ENCODE measurements at regions not wholly inside any gene's neighbourhood (a gene's known extent, or its start where the extent isn't known, plus 50 kb on each side); places are given as distances from the start of the nearest gene placed in this dataset.
"Not testable (repeated sequence)": the region's sequence is repeated elsewhere in the genome, so short reads cannot be mapped to it uniquely, and the experiment has no call there.

DNA sequence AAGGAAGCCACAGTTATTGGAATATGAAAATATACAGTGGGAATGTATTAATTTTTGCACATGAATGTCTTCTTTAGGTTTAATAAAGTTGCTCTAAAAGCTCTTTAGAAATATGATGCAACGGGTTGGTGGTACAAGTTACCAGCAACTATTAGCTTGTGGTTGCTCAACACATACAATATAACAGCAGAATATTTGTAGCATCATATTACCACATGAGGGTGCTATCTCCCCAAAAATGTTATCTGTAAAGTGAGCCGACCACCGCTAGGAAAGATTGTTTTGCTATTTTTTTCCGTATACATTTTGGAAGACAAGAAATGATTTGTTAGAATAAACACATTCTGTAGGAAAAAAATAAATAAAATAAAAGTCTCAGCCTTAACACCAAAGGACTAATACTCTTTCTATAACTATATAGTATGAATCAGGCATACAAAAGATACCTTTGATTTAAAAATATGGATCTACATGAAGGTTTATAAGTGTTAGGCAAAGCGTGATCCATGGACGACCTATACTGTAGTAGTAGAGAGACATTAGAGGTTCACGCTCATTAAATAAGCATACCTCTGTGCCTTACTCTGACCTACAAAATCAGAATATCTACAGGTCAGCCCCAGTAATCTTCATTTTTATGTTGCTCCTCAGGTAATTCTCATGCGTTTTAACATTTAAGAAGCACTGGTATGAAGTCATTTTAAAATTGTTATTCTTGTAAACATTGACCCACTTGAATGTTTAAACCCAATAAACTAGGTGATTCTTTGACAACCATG, 1110.6 kb upstream of the ACVR2A start:
- peak; percentile 6 for DNase-seq

DNA sequence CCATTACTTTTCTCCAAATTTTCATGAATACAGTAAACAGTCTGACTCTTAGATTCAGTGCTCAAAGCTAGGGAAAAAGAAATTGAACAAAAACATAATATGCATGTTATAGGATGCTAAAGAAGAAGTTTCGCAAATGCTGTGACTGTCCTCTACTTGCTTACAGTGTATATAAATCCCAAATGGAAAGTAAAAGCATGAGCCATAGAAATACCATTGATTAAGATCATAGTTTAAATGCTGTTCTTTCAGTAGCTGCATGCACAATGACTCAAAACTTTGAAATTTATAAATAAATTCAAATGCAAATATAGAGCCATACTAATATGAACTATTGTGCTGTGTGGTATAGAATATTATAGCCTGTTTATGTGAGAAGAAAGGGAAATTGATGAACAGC, 1113.9 kb upstream of the ACVR2A start:
- no peak for DNase-seq

DNA sequence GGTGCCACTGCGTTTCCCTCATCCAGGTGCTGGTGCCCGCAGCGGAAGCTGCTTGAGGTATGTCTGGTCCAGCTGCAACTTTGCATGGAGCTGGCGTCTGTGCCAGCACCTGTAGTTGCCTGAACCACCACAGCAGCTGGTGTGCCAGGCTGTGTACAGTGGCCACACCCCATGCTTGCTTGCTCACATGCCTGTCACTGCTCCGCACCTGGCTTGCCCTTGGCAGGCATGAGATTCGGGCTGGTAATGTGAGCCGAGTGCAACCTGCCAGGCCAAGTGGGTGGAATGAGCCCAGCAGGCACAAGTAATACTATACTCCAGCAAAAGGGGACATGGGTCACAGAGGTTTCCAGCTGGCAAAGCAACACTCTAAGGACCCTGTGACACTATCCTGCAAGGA, 1123.3 kb upstream of the ACVR2A start:
- no peak for DNase-seq

DNA sequence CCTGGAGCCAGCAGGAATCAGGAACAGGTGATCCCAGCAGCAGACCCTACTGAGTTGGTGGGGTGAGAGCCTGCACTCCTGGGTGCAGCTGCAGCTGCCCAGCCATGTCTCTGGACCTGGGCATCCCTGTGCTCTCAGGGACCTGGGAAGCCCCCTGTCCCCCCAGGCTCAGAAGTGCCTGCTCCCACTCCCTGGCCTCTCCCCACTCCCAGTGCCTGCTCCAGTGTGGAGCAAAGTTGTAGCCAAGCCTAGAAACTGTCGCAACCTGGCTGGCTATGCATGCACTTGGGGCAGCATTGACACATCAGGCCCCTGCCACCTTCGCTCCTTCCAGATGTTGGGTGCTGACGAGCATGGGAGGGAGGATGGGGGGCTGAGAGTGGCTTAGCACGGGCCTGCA, 1124.7 kb upstream of the ACVR2A start:
- no peak for DNase-seq

- DNase-seq: no peak
Observed at GRCh38 chr2:146716591-146716990, 1128.2 kb upstream of the ACVR2A start.

DNA sequence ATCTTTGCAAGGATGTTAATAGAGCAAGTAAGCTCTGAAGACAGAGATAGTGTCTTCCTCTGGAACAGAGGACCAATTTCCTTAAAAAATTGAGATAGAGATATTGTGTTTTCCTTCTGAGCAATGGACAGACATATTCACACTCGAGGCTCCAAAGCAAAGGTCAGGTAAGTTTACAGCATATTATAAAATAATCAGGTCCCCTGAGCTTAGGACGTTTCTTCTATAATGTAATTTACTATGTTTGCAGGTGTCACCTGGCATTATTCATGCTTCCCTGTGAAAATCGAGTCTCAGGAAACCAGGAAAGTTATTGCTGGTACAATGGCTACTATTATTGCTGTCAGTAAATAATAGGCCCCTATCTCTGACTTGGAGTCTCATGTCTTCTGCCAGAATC, 1135.8 kb upstream of the ACVR2A start:
- DNase-seq: no peak

GRCh38 chr2:146701183-146701582, 1143.6 kb upstream of the ACVR2A start:
- no peak for DNase-seq

DNA sequence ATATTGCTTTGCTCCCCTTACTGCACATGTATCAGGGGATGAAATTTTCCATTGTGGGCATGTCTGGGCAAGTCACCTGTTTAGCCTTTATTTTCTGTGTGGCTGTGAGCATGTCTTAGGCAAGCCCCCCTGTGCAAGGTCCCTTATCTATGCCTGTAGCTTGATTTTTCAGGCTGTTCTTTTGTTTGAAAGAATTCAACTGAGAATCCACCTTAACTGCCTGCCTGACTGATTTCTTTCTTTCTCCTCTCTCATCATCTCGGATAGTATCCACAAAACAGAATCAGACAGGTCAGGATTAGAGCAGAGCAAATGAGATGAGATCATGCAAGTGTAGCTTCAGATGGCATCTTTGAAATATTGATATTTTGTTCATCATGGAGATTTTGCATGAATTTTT, 1147.5 kb upstream of the ACVR2A start:
- no peak for DNase-seq

- DNase-seq: not testable (repeated sequence)
Observed at GRCh38 chr2:146696787-146697186, 1148.0 kb upstream of the ACVR2A start.

GRCh38 chr2:146681991-146682390, 1162.8 kb upstream of the ACVR2A start:
- no peak for DNase-seq

DNA sequence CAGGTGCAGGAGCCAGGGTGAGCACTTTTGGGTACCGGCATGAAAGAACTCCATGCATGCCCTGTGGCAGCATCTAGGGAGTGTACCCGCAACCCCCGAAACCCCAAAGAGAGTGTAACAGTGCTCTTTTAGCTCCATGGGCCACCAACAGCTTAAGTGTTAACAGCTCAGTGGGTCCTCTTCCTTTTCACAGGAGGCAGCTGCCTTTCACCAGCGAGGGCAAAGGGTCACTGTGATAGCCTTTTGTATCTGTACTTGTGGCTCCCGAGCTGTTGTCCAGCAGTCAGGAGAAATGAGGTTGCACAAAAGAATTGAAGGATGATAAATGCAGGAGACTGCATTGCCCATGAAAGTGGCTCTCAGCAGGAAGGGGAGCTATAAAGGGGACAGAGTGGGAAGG, 1166.3 kb upstream of the ACVR2A start:
- no peak for DNase-seq

- DNase-seq: no peak
Observed at GRCh38 chr2:146677280-146677679, 1167.5 kb upstream of the ACVR2A start.

GRCh38 chr2:146669735-146670134, 1175.1 kb upstream of the ACVR2A start:
- DNase-seq: no peak

- no peak for DNase-seq
Observed at GRCh38 chr2:146666340-146666739, 1178.5 kb upstream of the ACVR2A start.

GRCh38 chr2:146665800-146666199, 1179.0 kb upstream of the ACVR2A start:
- DNase-seq: no peak

- peak; percentile 25 for DNase-seq
Observed at GRCh38 chr2:146661473-146662096, 1183.2 kb upstream of the ACVR2A start.

DNA sequence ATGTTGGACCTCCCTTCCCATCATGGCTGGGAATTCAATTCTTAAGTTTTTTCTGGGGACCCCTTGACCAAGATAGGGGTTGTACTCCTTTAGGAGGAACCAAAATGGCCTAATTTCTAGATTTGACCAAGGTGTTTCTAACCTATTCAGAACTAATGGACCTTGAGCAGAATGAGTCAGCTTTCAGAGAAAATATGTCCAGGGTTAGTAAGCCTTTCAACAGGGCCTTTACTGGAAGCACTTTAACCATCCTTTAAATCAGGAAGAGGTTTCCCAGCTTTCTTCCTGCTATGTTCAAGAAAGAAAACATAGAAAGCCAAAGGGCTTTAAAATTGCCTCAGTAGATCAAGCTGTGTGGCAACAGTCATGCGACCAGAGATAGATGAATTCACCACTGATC, 1184.9 kb upstream of the ACVR2A start:
- no peak for DNase-seq

DNA sequence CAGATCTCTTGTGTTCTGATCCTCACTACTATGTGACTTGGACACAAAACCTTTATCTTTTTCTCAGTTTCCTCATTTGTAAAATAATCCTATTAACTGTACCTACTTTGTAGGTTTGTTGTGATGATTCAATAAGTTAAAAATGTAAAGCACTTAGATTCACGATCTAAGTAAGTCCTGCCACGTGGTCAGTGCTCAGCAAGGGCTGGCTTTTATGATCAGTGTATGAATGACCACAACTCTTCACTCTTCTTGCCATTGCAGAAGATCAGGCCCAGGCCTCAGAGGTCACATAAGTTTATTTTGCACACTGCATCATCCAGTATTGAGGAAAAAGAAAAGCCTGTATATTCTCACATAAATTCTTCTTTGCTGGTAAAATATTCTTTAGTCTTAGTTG, 1192.5 kb upstream of the ACVR2A start:
- DNase-seq: no peak

GRCh38 chr2:146651361-146651760, 1193.5 kb upstream of the ACVR2A start:
- no peak for DNase-seq

GRCh38 chr2:146642066-146642465, 1202.8 kb upstream of the ACVR2A start:
- DNase-seq: no peak

DNA sequence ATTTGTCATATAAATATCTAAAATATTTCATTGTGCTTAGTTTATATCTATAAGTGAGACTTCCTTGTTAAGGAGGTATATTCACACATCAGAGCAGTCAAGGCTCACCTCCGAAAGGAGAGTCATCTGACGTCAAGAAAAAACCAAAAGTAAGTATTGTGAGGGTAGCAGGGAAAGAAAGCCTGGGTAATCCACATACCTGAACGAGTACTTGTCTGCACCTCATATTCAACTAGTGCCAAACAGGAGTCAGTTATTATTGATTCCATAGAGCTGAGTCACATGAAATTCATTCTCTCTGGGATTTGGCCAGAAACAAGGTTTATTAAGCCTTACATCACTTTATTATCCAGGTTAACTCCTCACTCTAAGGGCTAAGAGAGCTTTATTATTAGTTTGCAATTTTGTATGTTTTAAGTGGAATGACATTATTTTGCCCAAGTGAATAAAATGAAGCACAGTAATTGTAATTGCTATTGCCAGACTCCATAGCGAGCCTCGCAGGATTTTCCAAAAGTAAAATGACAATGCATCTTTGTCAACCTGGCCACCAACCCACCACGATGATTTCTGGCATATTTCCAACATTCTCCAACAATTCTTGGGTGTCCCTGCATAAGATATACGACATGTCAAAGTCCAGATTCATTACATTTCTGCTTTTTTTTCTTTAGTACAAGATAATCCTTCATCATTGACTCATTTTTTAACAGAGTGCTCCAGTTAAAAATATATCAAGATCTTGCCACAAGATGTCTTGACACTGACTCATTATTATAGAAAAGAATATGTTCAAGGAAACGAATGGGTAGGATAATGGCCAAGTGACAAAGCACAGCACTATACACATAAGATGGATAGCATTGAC, 1210.4 kb upstream of the ACVR2A start:
- no peak for DNase-seq

DNA sequence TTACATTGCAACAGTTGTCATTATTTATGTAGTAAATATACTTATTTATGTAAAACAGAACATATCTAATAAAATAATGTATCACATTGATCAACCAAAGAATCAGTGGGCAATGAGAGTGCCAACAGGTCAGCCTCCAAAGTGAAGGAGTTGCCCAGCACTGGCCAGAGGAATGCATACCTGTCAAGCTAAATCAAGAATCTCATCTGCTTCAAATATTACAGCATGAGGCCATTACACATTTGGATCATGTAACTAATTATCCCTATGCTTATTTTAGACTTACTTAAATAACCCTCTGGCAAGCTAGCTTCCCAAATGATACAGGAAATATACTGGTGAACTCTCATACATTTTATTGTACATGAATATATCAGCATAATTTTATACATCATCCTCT, 1211.7 kb upstream of the ACVR2A start:
- no peak for DNase-seq

DNA sequence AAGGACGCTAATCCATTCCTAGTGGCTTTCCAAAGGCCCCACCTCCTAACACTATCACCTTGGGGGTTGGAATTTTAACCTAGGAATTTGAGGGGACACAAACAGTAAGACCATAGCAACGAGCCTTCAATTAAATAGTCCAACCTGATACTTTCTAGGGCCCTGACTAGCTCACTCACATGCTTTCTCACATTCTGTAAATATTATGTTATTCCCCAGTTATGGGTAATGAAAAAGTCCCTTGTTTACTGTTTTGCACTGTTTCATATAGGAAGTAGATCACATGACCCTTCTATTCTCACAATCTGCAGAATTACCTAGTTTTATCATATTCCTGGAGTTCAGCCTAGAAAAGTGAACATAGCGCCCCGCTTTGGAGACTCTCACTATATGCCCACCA, 1212.1 kb upstream of the ACVR2A start:
- no peak for DNase-seq
